ENCODE measurements at regions not wholly inside any gene's neighbourhood (a gene's known extent, or its start where the extent isn't known, plus 50 kb on each side); places are given as distances from the start of the nearest gene placed in this dataset.

- TF ChIP-seq POLR2A (IDR thresholded peaks at IDR 0.05), result no peak
- TF ChIP-seq CTCF (IDR thresholded peaks at IDR 0.05), result no peak
- TF ChIP-seq EP300 (IDR thresholded peaks at IDR 0.05), result no peak
These were observed 1799.9 kb upstream of the ACO1 start for GRCh38 chr9:30584559-30584958.

Measured in ovary (tissue), 3 donors.